ENCODE measurements at regions not wholly inside any gene's neighbourhood (a gene's known extent, or its start where the extent isn't known, plus 50 kb on each side); places are given as distances from the start of the nearest gene placed in this dataset.

DNA sequence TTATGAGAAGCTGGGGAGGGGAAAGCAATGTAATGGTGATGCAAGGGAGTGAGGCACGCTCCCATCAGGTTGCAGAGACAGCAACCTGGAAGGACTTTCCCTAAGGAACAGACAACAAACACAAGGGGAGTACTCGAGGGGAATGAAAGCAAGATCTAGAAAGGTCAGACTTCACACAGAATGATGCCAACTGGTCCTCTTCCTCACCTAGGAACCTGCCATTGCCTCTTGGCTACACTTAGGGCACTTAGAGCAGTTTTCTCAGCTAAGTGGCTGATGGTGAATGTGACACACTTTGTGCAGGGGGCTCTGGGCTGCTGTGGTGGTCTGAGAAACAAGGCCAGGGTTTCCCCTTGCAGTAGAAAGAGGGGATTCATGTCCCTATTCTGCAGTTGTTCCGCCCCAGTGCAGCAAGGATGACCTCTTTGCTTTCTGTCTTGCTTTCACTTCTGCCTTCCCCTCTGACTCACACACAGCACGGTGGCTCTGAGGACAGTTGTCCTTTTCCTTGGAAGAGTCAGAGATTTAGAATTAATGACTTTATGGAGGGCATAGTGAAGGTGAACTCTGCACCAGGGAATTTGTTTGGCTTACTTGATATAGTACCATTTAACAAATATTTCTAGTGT is 394.0 kb upstream of the KLF4 start:
- intact Hi-C loops (cut with DNase I) = no loop called here
- H3K27ac ChIP-seq (replicated peaks in 1 of 4) = no peak overlapping the region
- H3K4me1 ChIP-seq = peaks cover 0 to 2% (median under 1%) of the 10 kb centered on the region in 4 donors
- no peak overlapping the region for H3K4me3 ChIP-seq
- H3K27me3 ChIP-seq = no peaks in the 10 kb centered on the region
- no peaks in the 10 kb centered on the region for H3K36me3 ChIP-seq
- no peak for DNase-seq (ENCODE audit: extremely low spot score)
- 75% methylated on average over 4 of the region's 4 CpGs for WGBS
- TF ChIP-seq POLR2AphosphoS5 (IDR thresholded peaks at IDR 0.05) (no peak), POLR2A (IDR thresholded peaks at IDR 0.05; ENCODE audit: low read depth) (no peak), EP300 (IDR thresholded peaks at IDR 0.05) (no peak)
- TF ChIP-seq, protein P1, sequence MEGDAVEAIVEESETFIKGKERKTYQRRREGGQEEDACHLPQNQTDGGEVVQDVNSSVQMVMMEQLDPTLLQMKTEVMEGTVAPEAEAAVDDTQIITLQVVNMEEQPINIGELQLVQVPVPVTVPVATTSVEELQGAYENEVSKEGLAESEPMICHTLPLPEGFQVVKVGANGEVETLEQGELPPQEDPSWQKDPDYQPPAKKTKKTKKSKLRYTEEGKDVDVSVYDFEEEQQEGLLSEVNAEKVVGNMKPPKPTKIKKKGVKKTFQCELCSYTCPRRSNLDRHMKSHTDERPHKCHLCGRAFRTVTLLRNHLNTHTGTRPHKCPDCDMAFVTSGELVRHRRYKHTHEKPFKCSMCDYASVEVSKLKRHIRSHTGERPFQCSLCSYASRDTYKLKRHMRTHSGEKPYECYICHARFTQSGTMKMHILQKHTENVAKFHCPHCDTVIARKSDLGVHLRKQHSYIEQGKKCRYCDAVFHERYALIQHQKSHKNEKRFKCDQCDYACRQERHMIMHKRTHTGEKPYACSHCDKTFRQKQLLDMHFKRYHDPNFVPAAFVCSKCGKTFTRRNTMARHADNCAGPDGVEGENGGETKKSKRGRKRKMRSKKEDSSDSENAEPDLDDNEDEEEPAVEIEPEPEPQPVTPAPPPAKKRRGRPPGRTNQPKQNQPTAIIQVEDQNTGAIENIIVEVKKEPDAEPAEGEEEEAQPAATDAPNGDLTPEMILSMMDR (IDR thresholded peaks at IDR 0.05) = no peak
- H3K9me3 ChIP-seq = no peaks in the 10 kb centered on the region

DNA sequence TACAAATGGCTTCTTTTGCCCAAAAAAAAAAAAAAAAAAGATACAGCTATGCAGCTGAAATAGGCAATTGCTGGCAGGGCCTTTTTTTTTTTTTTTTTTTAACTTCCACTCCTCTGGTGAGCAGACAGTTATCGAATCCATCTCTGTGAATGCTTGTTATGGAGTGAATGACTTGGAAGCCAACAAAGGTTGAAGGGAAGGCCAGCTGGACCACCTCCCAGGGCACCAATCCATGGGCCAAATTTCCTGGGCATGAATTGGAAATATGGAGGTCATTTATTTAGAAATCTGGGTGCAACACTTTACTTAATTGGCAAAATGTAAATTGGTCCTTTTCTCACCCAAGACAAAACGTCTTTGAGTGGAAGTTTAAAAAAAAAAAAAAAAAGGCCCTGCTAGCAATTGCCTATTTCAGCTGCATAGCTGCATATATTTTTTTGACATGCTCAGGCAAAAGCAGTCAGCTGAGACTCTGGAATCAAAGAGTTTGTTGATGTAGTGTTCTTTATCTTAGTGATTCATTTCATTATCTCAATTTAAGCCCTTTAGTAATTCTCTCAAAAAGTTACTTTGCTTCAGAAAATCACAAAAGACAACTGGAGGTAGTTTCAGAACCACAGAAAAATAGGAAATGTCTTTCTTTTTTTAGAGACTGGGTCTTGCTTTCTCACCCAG is 392.2 kb upstream of the KLF4 start:
- intact Hi-C loops (cut with DNase I) = no loop called here

GRCh38 chr9:107878462-107878861 is 388.9 kb upstream of the KLF4 start:
- Histone ChIP-seq H3K4me1 (no peaks in the 10 kb centered on the region), H3K36me3 (no peaks in the 10 kb centered on the region), H3K4me3 (no peak overlapping the region), H3K27ac (replicated peaks in 1 of 4) (no peak overlapping the region), H3K27me3 (no peaks in the 10 kb centered on the region), H3K9me3 (no peaks in the 10 kb centered on the region)
- TF ChIP-seq POLR2AphosphoS5 (IDR thresholded peaks at IDR 0.05) = no peak
- no peak for TF ChIP-seq EP300 (IDR thresholded peaks at IDR 0.05)
- TF ChIP-seq POLR2A (IDR thresholded peaks at IDR 0.05; ENCODE audit: low read depth) = no peak
- TF ChIP-seq, protein P1 (IDR thresholded peaks at IDR 0.05) = no peak
- WGBS = 97% methylated on average over 2 of the region's 2 CpGs
- intact Hi-C loops (cut with DNase I) = no loop called here
- no peak for DNase-seq (ENCODE audit: extremely low spot score)

More for the DNA sequence above, 392.2 kb upstream of the KLF4 start:
- TF ChIP-seq, protein P1 (IDR thresholded peaks at IDR 0.05) = no peak
- TF ChIP-seq EP300 (IDR thresholded peaks at IDR 0.05) (no peak), POLR2A (IDR thresholded peaks at IDR 0.05; ENCODE audit: low read depth) (no peak), POLR2AphosphoS5 (IDR thresholded peaks at IDR 0.05) (no peak)
- Histone ChIP-seq H3K4me3 (no peak overlapping the region), H3K9me3 (no peaks in the 10 kb centered on the region), H3K27me3 (no peaks in the 10 kb centered on the region), H3K27ac (replicated peaks in 1 of 4) (no peak overlapping the region), H3K36me3 (no peaks in the 10 kb centered on the region), H3K4me1 (no peaks in the 10 kb centered on the region)
- DNase-seq (ENCODE audit: extremely low spot score) = no peak
- 65% methylated on average over 2 of the region's 2 CpGs for WGBS

GRCh38 chr9:107875571-107875980 is 386.0 kb upstream of the KLF4 start:
- H3K4me1 ChIP-seq = no peaks in the 10 kb centered on the region
- H3K27me3 ChIP-seq = no peaks in the 10 kb centered on the region
- intact Hi-C loops (cut with DNase I) = no loop called here
- DNase-seq (ENCODE audit: extremely low spot score) = no peak
- no peaks in the 10 kb centered on the region for H3K36me3 ChIP-seq
- no peak overlapping the region for H3K4me3 ChIP-seq
- 93% methylated on average over 9 of the region's 9 CpGs for WGBS
- no peaks in the 10 kb centered on the region for H3K9me3 ChIP-seq
- no peak overlapping the region for H3K27ac ChIP-seq (replicated peaks in 1 of 4)
- TF ChIP-seq EP300 (IDR thresholded peaks at IDR 0.05) (no peak), POLR2A (IDR thresholded peaks at IDR 0.05; ENCODE audit: low read depth) (no peak), POLR2AphosphoS5 (IDR thresholded peaks at IDR 0.05) (no peak)
- TF ChIP-seq, protein P1 (IDR thresholded peaks at IDR 0.05) = no peak
